HL-60 (cell line): ENCODE measurements at regions not wholly inside any gene's neighbourhood (a gene's known extent, or its start where the extent isn't known, plus 50 kb on each side); places are given as distances from the start of the nearest gene placed in this dataset.

ENCODE experiments used
- POLR2AphosphoS5 ChIP-seq: IDR thresholded peaks from 2 replicates; pipeline ENCODE4 v1.6.1; 2012; ENCODE audit warnings: low read depth
- TF ChIP-seq, protein P1 (sequence below): IDR thresholded peaks from one replicate; pipeline ENCODE4 v1.5.1; 2011; ENCODE audit warnings: low read length, control low read depth, inconsistent platforms; ENCODE audit not compliant: insufficient read depth
- TF ChIP-seq, protein P2 (sequence below): IDR thresholded peaks from 2 replicates; pipeline ENCODE4 v1.6.1; 2012; ENCODE audit warnings: low read depth; ENCODE audit not compliant: insufficient replicate concordance

DNA sequence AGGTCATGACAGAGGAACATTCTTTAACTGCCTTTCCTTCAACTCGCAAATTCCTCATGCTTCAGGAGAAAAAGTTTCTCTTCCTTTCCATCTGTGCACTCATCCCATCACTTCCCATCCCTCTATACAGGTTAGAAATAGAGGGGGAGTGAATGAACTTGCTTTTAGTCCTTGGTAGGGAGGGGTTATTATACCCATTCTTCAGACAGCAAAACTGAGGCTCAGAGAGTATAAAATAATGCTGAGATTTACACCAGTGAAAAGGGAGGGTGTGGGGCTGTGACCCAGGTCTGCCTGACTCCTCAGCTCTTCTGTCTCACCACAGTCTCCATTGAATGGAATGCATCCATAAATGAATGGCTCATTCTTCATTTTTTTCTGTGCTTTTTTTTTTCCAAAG lies 109.4 kb upstream of the RCN1 start:
- TF ChIP-seq, protein P1, sequence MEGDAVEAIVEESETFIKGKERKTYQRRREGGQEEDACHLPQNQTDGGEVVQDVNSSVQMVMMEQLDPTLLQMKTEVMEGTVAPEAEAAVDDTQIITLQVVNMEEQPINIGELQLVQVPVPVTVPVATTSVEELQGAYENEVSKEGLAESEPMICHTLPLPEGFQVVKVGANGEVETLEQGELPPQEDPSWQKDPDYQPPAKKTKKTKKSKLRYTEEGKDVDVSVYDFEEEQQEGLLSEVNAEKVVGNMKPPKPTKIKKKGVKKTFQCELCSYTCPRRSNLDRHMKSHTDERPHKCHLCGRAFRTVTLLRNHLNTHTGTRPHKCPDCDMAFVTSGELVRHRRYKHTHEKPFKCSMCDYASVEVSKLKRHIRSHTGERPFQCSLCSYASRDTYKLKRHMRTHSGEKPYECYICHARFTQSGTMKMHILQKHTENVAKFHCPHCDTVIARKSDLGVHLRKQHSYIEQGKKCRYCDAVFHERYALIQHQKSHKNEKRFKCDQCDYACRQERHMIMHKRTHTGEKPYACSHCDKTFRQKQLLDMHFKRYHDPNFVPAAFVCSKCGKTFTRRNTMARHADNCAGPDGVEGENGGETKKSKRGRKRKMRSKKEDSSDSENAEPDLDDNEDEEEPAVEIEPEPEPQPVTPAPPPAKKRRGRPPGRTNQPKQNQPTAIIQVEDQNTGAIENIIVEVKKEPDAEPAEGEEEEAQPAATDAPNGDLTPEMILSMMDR = no peak
- TF ChIP-seq, protein P2, sequence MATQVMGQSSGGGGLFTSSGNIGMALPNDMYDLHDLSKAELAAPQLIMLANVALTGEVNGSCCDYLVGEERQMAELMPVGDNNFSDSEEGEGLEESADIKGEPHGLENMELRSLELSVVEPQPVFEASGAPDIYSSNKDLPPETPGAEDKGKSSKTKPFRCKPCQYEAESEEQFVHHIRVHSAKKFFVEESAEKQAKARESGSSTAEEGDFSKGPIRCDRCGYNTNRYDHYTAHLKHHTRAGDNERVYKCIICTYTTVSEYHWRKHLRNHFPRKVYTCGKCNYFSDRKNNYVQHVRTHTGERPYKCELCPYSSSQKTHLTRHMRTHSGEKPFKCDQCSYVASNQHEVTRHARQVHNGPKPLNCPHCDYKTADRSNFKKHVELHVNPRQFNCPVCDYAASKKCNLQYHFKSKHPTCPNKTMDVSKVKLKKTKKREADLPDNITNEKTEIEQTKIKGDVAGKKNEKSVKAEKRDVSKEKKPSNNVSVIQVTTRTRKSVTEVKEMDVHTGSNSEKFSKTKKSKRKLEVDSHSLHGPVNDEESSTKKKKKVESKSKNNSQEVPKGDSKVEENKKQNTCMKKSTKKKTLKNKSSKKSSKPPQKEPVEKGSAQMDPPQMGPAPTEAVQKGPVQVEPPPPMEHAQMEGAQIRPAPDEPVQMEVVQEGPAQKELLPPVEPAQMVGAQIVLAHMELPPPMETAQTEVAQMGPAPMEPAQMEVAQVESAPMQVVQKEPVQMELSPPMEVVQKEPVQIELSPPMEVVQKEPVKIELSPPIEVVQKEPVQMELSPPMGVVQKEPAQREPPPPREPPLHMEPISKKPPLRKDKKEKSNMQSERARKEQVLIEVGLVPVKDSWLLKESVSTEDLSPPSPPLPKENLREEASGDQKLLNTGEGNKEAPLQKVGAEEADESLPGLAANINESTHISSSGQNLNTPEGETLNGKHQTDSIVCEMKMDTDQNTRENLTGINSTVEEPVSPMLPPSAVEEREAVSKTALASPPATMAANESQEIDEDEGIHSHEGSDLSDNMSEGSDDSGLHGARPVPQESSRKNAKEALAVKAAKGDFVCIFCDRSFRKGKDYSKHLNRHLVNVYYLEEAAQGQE = no peak
- TF ChIP-seq POLR2AphosphoS5 = no peak
